LHCN-M2 (cell line): ENCODE measurements at regions not wholly inside any gene's neighbourhood (a gene's known extent, or its start where the extent isn't known, plus 50 kb on each side); places are given as distances from the start of the nearest gene placed in this dataset.

Source experiments
- DNase-seq: peaks from one replicate; pipeline ENCODE4 v3.0.0-alpha.2; 2012; ENCODE audit warnings: low read depth

DNA sequence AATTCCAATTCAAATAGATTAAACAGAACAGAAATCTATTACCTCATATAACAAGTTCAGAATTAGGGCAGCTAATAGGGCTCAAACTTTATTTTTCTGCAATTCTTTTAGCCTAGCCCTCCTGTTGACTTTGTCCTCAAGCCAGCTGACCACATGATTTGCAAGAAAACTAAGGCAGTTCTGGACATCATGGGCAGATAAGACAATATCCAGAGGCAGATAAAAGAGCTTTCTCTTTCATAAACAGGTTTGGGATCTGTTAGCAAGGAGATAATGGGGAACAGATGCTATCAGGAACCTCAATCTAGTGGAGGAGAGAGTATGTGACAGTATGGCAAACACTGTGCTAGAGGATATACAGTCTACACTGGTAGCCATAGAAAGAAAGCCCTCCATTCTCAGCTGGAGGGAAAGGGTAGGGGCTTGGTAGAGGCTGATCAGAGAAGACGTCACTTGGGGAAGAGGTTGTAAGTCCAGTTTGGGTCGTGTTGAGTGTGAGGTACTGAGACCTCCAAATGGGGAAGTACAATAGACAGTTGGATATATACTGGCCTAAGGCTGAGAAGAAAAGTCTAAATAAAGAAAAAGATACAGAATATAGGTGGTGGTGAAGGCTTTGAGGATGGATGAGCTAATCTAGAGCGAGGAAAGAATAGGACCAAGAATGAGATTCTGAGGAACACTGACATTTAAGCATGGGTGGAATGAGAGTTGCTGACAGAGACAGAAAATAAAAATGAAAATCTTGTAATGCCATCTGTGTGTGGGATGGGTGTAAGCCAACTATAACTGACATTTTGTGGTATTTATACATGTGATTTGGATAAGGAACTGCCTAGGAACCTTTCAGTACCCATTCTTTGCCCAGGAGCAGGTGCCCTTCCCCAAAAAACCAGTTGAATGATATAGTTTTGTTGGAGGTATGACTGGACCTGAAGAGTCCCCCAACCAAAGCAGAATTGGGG is 67.4 kb downstream of the CYB561 start:
- DNase-seq, result no peak

DNA sequence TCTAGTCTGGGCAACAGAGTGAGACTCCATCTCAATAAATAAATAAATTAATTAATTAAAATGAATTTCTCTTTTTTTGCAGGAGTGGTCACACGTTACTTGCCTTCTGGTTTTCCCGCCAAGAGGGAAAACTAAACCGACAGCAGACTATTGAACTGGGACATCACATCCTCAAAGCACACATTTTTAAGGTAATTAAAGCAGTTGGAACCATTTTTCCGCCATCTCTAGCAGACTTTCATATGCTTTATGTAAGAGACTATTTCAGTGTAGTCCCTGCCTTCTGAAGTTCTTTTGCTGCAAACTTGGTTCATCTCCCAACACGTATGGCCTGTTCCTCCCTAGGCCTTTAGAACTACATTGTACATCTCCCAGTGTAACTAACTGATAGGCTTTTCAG is 66.5 kb downstream of the CYB561 start:
- DNase-seq, result no peak

DNA sequence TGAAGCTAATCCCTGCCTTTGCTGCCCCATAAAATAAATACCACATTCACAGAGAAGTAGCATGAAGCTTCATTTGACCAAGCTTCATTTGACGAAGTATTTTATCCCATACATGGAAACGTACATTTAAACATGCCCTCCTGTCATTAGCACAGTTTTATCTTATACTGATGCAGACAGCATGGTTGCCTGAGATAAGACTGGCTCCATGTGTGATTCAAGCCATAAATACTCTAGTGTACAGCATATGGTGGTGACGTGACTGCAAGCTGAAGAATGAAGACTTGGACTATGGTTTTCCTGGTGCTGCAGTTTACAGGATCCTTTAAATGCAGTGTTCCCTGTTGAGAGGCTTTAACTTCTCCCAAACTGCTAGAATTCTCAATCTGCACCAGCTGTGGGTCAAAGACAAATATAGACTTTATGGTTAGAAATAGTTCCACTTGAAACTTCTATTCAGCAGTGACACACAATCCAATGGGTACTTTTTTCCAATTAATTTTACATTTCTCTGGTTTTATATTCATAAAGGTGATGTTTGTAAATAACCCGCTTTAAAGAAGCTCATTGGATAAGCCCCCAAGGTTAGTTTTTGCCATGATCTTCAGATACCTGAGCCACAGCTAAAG is 64.9 kb downstream of the CYB561 start:
- DNase-seq, result no peak

DNA sequence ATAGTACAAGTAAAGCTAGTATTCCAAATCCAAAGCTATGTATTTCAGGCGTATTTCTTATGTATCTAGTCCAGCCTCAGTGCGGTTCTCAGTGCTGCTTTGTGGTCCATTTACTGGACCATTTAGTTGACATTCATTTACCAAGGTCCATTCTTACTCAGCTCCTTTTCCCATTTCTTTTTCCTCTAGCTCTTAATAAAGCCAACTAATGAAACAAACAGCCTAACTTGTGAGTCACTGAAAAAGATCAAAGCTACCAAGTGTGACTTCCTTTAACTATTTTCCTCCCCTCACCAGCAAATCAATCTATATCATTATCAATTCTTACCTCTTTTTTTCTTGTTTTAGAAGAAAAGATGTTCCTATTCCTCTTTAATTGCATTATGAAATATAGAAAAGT is 64.0 kb downstream of the CYB561 start:
- no peak for DNase-seq
